Psoas muscle (tissue), 7 donors: ENCODE measurements at regions not wholly inside any gene's neighbourhood (a gene's known extent, or its start where the extent isn't known, plus 50 kb on each side); places are given as distances from the start of the nearest gene placed in this dataset.

Experiments used
- ATAC-seq, 4 donors: fragments of 200-7000 bp; cut with Tn5 transposase; one replicate each; pipeline ENCODE4 v1.9.1; 2020; ENCODE audit warnings: moderate library complexity in 3 of 4, mild to moderate bottlenecking in 2 of 4
- DNase-seq, 2 donors: peaks; one replicate each; pipeline ENCODE4 v3.0.0-alpha.2; 2020
- H3K27ac ChIP-seq: fragments of 200-600 bp; one replicate; pipeline ENCODE4 v1.8.0; 2022
- H3K27me3 ChIP-seq, 3 donors: fragments of 200-600 bp in 1 of 3; one replicate each; pipeline versions ENCODE4 v1.6.1 to v1.8.0; 2013 to 2022; ENCODE audit warnings: low read length in 2 of 3, mild to moderate bottlenecking in 2 of 3, moderate library complexity in 1 of 3; ENCODE audit not compliant: insufficient read depth in 3 of 3
- H3K36me3 ChIP-seq, 2 donors: fragments of 200-600 bp in 1 of 2; one replicate each; pipeline versions ENCODE4 v1.6.1 to v1.8.0; 2013 to 2022; ENCODE audit warnings: low read depth in 1 of 2, mild to moderate bottlenecking in 1 of 2, moderate library complexity in 1 of 2; ENCODE audit not compliant: insufficient read depth in 1 of 2
- H3K4me1 ChIP-seq: fragments of 200-600 bp; one replicate; pipeline ENCODE4 v1.8.0; 2022
- H3K4me3 ChIP-seq: fragments of 200-600 bp; one replicate; pipeline ENCODE4 v1.8.0; 2022; ENCODE audit warnings: mild to moderate bottlenecking
- H3K9me3 ChIP-seq: fragments of 200-600 bp; one replicate; pipeline ENCODE4 v1.8.0; 2022
- WGBS, 3 donors: extraction: QIAGEN DNeasy Blood & Tissue Kit; methylation state at CpG; one replicate each; pipeline versions ENCODE4 v1.1.6 to v1.1.7; 2013; 5-methylcytosine and 5-hydroxymethylcytosine counted together
- intact Hi-C, 2 donors: fragments of 100-400 bp; cut with DNase I; formaldehyde crosslinking; loops; one replicate each; pipeline versions ENCODE4 v1.11.0 to v1.14.2; 2022
- TF ChIP-seq, protein P1 (sequence below): fragments of 200-600 bp; IDR thresholded peaks from one replicate; pipeline ENCODE4 v1.8.0; 2022; ENCODE audit warnings: antibody characterized with exemption
- donor health status: healthy with polysubstance abuse.
- donor health status: DM: no; HTN: no; CAD: no; lungs with moderate emphysema.
- donor health status: Bipolar disorder and iron deficiency.
- donor health status: healthy.
- donor health status: DM: yes; HTN: yes; CAD: no.
- donor health status: DM: no; HTN: no; CAD: no.
- donor health status: DM: yes; HTN: yes; CAD: no.

DNA sequence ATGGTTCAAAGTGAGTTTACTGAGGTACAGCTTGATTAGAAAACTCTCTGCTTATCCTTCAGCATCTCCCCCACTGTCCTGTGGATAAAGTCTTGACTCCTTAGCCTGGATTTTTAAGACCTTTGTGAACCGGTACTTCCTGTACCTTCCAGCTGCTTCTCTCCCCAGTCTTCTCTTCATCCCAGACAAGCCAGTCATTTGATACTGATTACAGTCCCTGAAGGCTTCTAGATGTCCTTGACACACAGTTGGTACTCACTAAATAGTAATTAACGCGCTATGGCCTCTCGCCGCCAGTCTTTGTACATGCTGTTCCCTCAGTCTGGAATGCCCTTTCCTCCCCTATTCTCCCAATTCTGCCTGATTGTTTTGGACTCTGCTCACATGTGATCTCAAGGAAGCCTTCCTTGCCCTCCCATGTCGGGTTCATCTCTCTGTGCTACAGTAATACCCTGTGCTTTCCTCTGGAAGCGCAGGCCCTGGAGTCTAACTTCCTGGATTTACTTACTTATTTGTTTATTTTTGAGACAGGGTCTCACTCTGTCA, 50.6 kb upstream of the PTGR2 start:
- ATAC-seq (peak in 3 of 4 donors; percentile 34 to 80 (median 55)), DNase-seq (no peak)
- TF ChIP-seq, protein P1, sequence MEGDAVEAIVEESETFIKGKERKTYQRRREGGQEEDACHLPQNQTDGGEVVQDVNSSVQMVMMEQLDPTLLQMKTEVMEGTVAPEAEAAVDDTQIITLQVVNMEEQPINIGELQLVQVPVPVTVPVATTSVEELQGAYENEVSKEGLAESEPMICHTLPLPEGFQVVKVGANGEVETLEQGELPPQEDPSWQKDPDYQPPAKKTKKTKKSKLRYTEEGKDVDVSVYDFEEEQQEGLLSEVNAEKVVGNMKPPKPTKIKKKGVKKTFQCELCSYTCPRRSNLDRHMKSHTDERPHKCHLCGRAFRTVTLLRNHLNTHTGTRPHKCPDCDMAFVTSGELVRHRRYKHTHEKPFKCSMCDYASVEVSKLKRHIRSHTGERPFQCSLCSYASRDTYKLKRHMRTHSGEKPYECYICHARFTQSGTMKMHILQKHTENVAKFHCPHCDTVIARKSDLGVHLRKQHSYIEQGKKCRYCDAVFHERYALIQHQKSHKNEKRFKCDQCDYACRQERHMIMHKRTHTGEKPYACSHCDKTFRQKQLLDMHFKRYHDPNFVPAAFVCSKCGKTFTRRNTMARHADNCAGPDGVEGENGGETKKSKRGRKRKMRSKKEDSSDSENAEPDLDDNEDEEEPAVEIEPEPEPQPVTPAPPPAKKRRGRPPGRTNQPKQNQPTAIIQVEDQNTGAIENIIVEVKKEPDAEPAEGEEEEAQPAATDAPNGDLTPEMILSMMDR = no peak
- Histone ChIP-seq H3K9me3 (no peaks in the 10 kb centered on the region), H3K4me3 (no peak overlapping the region), H3K27ac (no peak overlapping the region), H3K36me3 (no peaks in the 10 kb centered on the region), H3K4me1 (peaks cover 6% of the 10 kb centered on the region), H3K27me3 (no peaks in the 10 kb centered on the region)
- 34 to 86% (median 60%) methylated on average over 7 of the region's 7 CpGs for WGBS, 3 donors
- intact Hi-C loops = no loop called here

- no peak for DNase-seq
- H3K4me1 ChIP-seq = peaks cover 20% of the 10 kb centered on the region
- no peak for ATAC-seq
- H3K9me3 ChIP-seq = no peaks in the 10 kb centered on the region
- H3K4me3 ChIP-seq = no peak overlapping the region
- H3K27ac ChIP-seq = no peak overlapping the region
- H3K36me3 ChIP-seq = no peaks in the 10 kb centered on the region
- intact Hi-C loops = no loop called here
- no peaks in the 10 kb centered on the region for H3K27me3 ChIP-seq
- 83 to 90% (median 84%) methylated on average over 4 of the region's 4 CpGs for WGBS, 3 donors
- TF ChIP-seq, protein P1 = no peak
Observed at GRCh38 chr14:73797543-73798265, 53.9 kb upstream of the PTGR2 start.

DNA sequence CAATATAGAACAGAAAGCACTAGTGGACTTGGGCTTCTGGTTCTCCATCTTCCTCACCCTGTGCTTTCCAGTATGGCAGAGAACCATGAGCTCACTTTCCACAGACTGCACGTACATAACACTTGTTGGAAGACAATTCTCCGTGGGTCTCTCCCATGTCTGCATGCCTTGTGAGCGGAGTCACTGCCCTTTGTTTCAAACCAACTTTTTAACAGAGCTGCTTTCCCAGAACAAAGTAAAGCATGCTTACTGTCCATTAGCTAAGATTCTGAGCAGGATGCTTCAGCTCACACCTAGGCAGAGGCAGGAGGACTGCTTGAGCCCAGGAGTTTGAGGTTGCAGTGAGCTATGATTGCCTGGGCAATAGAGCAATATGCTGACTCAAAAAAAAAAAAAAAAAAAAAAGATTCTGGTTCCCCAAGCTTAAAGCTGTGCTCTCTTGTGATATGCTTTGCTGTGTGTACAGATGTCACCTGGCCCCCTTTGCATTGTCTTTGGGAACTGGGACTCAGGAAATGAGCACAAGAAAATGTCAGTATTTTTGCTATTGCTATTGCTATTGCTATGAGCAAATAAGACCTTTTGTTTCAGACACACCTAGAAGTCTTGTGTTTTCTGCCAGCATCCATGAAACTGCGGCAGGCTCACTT, 54.6 kb upstream of the PTGR2 start:
- intact Hi-C loops = no loop called here
- Histone ChIP-seq H3K27me3 (no peaks in the 10 kb centered on the region), H3K4me1 (peaks cover 20% of the 10 kb centered on the region), H3K36me3 (no peaks in the 10 kb centered on the region), H3K9me3 (no peaks in the 10 kb centered on the region), H3K27ac (no peak overlapping the region), H3K4me3 (no peak overlapping the region)
- TF ChIP-seq, protein P1 = no peak
- ATAC-seq = no peak
- WGBS, 3 donors = 84 to 92% (median 91%) methylated on average over 4 of the region's 4 CpGs
- DNase-seq = no peak

DNA sequence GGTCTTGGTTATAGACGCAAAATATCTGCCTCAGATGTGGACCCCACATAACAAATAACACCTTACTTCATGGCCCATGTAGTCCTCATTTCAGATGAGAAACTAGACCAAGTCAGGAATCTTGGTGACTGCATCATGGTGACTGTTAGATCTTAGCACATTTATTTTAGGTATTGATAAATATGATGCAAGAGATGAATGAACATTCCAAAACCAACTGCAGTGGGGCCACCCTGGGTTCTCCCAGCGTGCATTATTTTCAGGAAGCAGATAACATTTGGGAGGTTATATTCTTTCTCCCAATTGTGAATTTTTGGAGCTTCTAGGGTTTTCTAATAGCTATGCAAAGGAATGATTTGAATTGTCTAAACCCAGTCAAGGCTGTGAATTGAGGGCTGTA, 55.2 kb upstream of the PTGR2 start:
- H3K4me1 ChIP-seq = peaks cover 20% of the 10 kb centered on the region
- ATAC-seq = no peak
- intact Hi-C loops = no loop called here
- H3K9me3 ChIP-seq = no peaks in the 10 kb centered on the region
- no peak for DNase-seq
- TF ChIP-seq, protein P1 = no peak
- no peaks in the 10 kb centered on the region for H3K27me3 ChIP-seq
- 91% methylated on average over 2 of the region's 2 CpGs for WGBS, 3 donors
- H3K4me3 ChIP-seq = no peak overlapping the region
- no peaks in the 10 kb centered on the region for H3K36me3 ChIP-seq
- H3K27ac ChIP-seq = no peak overlapping the region
